H1 (cell line): ENCODE measurements at regions not wholly inside any gene's neighbourhood (a gene's known extent, or its start where the extent isn't known, plus 50 kb on each side); places are given as distances from the start of the nearest gene placed in this dataset.

ENCODE experiments used
- BACH1 ChIP-seq: IDR thresholded peaks from 2 replicates; pipeline ENCODE4 v1.6.1; 2012; ENCODE audit warnings: low read length, improper control_type of control experiment
- CHD1 ChIP-seq: IDR thresholded peaks from 2 replicates; pipeline ENCODE4 v1.6.1; 2012; ENCODE audit warnings: low read depth, low read length, improper control_type of control experiment
- CHD2 ChIP-seq: IDR thresholded peaks from 2 replicates; pipeline ENCODE4 v1.6.1; 2012; ENCODE audit warnings: low read length, improper control_type of control experiment
- CHD7 ChIP-seq: fragments of 300-600 bp; sonication (generic); IDR thresholded peaks from 2 replicates; pipeline ENCODE4 v1.7.1; 2012; ENCODE audit warnings: low read length, moderate library complexity, mild to moderate bottlenecking, inconsistent platforms; ENCODE audit not compliant: insufficient replicate concordance
- FOSL1 ChIP-seq: IDR thresholded peaks from 2 replicates; pipeline ENCODE4 v1.6.1; 2011; ENCODE audit warnings: mild to moderate bottlenecking, low read depth, low read length, moderate library complexity; ENCODE audit not compliant: insufficient read depth
- JUND ChIP-seq: IDR thresholded peaks from 2 replicates; pipeline ENCODE4 v1.6.1; 2011; ENCODE audit warnings: mild to moderate bottlenecking, improper control_type of control experiment, low read length
- RBBP5 ChIP-seq: IDR thresholded peaks from 2 replicates; pipeline ENCODE4 v1.7.1; 2012; ENCODE audit warnings: low read depth, mild to moderate bottlenecking, inconsistent platforms, low read length, moderate library complexity, borderline replicate concordance
- RXRA ChIP-seq: IDR thresholded peaks from 2 replicates; pipeline ENCODE4 v1.6.1; 2011; ENCODE audit warnings: low read depth, mild to moderate bottlenecking, low read length, moderate library complexity; ENCODE audit not compliant: insufficient read depth
- SAP30 ChIP-seq: fragments of 300-600 bp; sonication (generic); IDR thresholded peaks from 2 replicates; pipeline ENCODE4 v1.7.1; 2012; ENCODE audit warnings: low read length, moderate library complexity, mild to moderate bottlenecking, inconsistent platforms; ENCODE audit not compliant: insufficient read depth, insufficient replicate concordance
- USF2 ChIP-seq: IDR thresholded peaks from 2 replicates; pipeline ENCODE4 v1.6.1; 2011; ENCODE audit warnings: low read length, improper control_type of control experiment

- TF ChIP-seq CHD7, result no peak
- TF ChIP-seq CHD2, result no peak
- TF ChIP-seq RBBP5, result no peak
- TF ChIP-seq USF2, result no peak
- TF ChIP-seq RXRA, result no peak
- TF ChIP-seq CHD1, result no peak
- no peak for TF ChIP-seq BACH1
- no peak for TF ChIP-seq JUND
- no peak for TF ChIP-seq SAP30
- TF ChIP-seq FOSL1, result no peak
Measured at GRCh38 chr4:123573866-123574508, 177.4 kb downstream of the SPRY1 start (continued).
